ENCODE measurements at regions not wholly inside any gene's neighbourhood (a gene's known extent, or its start where the extent isn't known, plus 50 kb on each side); places are given as distances from the start of the nearest gene placed in this dataset.

- in situ Hi-C loops (cut with HindIII; ENCODE audit: low pct_unique_long_range_greater_than_20kb, low sequenced_read_pairs): no loop called here
- Histone ChIP-seq H3K4me3 (ENCODE audit: low read depth in 2 of 2, low read length in 2 of 2) (no peak overlapping the region), H3K9me3 (ENCODE audit: control insufficient read depth, insufficient read depth, low read depth, low read length) (no peaks in the 10 kb centered on the region), H3K36me3 (ENCODE audit: control insufficient read depth, insufficient read depth, low read length) (no peaks in the 10 kb centered on the region), H3K27ac (ENCODE audit: low read length) (no peak overlapping the region), H3K4me1 (ENCODE audit: control insufficient read depth, insufficient read depth, low read length) (no peaks in the 10 kb centered on the region), H3K27me3 (ENCODE audit: control insufficient read depth, insufficient read depth, low read length) (no peaks in the 10 kb centered on the region)
- no TSS peak for BruUV-seq (replicated peaks)
- TF ChIP-seq TCF7L2 (IDR thresholded peaks at IDR 0.05; ENCODE audit: low read depth, low read length) (no peak), POLR2AphosphoS5 (IDR thresholded peaks at IDR 0.05; ENCODE audit: low read depth, low read length) (no peak), REST (IDR thresholded peaks at IDR 0.05; ENCODE audit: insufficient read depth in 1 of 2, low read depth in 2 of 2, low read length in 1 of 2) (no peak)
- ChIA-PET POLR2A (no interaction called here), CTCF (no interaction called here)
- no peak for DNase-seq (ENCODE audit: low read depth, low spot score)
- intact Hi-C loops (cut with micrococcal nuclease; ENCODE audit: unreplicated experiment): no loop called here
- ATAC-seq: no peak
Observed at GRCh38 chr9:104980039-104980654, 52.2 kb upstream of the ABCA1 start.

DNA sequence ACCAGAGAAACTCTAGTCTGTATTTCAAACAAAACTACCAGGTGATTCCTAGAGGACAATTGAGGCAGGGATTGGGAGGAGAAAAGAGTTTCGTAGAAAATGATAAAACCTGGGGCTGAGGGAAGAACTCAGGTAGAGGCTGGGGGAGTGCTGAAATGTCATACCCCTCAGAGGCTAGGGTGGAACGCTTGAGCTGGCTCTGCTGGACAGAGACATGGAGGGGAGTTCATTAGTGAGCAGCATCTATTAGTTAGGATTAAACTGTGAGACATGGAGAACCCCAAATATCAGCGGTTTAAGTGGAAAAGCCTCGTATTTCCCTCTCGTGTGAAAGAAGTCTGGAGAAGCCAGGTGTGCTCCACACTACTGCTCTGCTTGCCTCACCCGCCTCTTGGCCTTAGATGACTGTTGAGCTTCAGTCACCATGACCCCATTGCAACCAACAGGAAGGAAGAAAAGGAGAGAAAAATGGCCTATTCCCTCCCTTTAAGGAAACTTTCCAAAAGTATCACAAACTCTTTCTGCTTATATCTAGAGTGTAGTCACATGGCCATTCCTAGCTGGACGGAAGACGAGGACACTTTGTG, 53.7 kb upstream of the ABCA1 start:
- BruUV-seq (replicated peaks): no TSS peak
- Histone ChIP-seq H3K9me3 (ENCODE audit: control insufficient read depth, insufficient read depth, low read depth, low read length) (no peaks in the 10 kb centered on the region), H3K4me3 (ENCODE audit: low read depth in 2 of 2, low read length in 2 of 2) (no peak overlapping the region), H3K36me3 (ENCODE audit: control insufficient read depth, insufficient read depth, low read length) (no peaks in the 10 kb centered on the region), H3K4me1 (ENCODE audit: control insufficient read depth, insufficient read depth, low read length) (no peaks in the 10 kb centered on the region), H3K27ac (ENCODE audit: low read length) (no peak overlapping the region), H3K27me3 (ENCODE audit: control insufficient read depth, insufficient read depth, low read length) (no peaks in the 10 kb centered on the region)
- TF ChIP-seq POLR2AphosphoS5 (IDR thresholded peaks at IDR 0.05; ENCODE audit: low read depth, low read length) (no peak), SIN3A (IDR thresholded peaks at IDR 0.05; ENCODE audit: borderline replicate concordance, insufficient read depth, low read depth, low read length) (no peak)
- intact Hi-C loops (cut with micrococcal nuclease; ENCODE audit: unreplicated experiment) (no loop called here), in situ Hi-C loops (cut with HindIII; ENCODE audit: low pct_unique_long_range_greater_than_20kb, low sequenced_read_pairs) (no loop called here)
- CTCF ChIA-PET: no interaction called here
- POLR2A ChIA-PET: no interaction called here
- DNase-seq (ENCODE audit: low read depth, low spot score): no peak
- ATAC-seq: no peak

DNA sequence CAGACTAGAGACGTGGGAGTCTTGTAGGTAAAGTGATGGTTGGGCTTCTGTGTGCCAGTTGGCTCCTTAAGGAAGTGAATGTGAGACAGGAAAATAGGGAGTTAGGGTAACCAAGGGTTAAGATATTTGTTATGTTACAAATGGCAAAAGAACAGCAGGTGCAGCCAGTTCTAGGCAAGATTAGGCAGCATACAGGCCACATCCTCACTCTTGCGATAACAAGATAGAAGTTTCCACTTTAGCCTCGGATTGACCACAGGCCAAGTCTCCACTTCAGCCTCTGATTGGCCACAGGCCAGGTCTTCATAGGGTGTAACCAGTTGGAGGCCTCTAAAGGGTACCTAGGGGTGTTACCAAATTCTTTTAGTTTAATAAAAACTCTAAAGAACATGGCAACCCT, 54.6 kb upstream of the ABCA1 start:
- no peak overlapping the region for H3K27ac ChIP-seq (ENCODE audit: low read length)
- no peak overlapping the region for H3K4me3 ChIP-seq (ENCODE audit: low read depth in 2 of 2, low read length in 2 of 2)
- TF ChIP-seq SIN3A (IDR thresholded peaks at IDR 0.05; ENCODE audit: borderline replicate concordance, insufficient read depth, low read depth, low read length): no peak
- TF ChIP-seq POLR2AphosphoS5 (IDR thresholded peaks at IDR 0.05; ENCODE audit: low read depth, low read length): no peak
- TF ChIP-seq TCF7L2 (IDR thresholded peaks at IDR 0.05; ENCODE audit: low read depth, low read length): no peak
- TF ChIP-seq, protein P1, sequence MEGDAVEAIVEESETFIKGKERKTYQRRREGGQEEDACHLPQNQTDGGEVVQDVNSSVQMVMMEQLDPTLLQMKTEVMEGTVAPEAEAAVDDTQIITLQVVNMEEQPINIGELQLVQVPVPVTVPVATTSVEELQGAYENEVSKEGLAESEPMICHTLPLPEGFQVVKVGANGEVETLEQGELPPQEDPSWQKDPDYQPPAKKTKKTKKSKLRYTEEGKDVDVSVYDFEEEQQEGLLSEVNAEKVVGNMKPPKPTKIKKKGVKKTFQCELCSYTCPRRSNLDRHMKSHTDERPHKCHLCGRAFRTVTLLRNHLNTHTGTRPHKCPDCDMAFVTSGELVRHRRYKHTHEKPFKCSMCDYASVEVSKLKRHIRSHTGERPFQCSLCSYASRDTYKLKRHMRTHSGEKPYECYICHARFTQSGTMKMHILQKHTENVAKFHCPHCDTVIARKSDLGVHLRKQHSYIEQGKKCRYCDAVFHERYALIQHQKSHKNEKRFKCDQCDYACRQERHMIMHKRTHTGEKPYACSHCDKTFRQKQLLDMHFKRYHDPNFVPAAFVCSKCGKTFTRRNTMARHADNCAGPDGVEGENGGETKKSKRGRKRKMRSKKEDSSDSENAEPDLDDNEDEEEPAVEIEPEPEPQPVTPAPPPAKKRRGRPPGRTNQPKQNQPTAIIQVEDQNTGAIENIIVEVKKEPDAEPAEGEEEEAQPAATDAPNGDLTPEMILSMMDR (IDR thresholded peaks at IDR 0.05): no peak
- no peak for TF ChIP-seq REST (IDR thresholded peaks at IDR 0.05; ENCODE audit: insufficient read depth in 1 of 2, low read depth in 2 of 2, low read length in 1 of 2)
- BruUV-seq (replicated peaks): no TSS peak
- no peaks in the 10 kb centered on the region for H3K4me1 ChIP-seq (ENCODE audit: control insufficient read depth, insufficient read depth, low read length)
- ATAC-seq (no peak), DNase-seq (ENCODE audit: low read depth, low spot score) (no peak)
- H3K36me3 ChIP-seq (ENCODE audit: control insufficient read depth, insufficient read depth, low read length): no peaks in the 10 kb centered on the region
- no peaks in the 10 kb centered on the region for H3K9me3 ChIP-seq (ENCODE audit: control insufficient read depth, insufficient read depth, low read depth, low read length)
- CTCF ChIA-PET: no interaction called here
- in situ Hi-C loops (cut with HindIII; ENCODE audit: low pct_unique_long_range_greater_than_20kb, low sequenced_read_pairs) (no loop called here), intact Hi-C loops (cut with micrococcal nuclease; ENCODE audit: unreplicated experiment) (no loop called here)
- POLR2A ChIA-PET: no interaction called here
- no peaks in the 10 kb centered on the region for H3K27me3 ChIP-seq (ENCODE audit: control insufficient read depth, insufficient read depth, low read length)
